Adrenal gland (tissue), 5 donors: ENCODE measurements at regions not wholly inside any gene's neighbourhood (a gene's known extent, or its start where the extent isn't known, plus 50 kb on each side); places are given as distances from the start of the nearest gene placed in this dataset.

Source experiments
- CTCF ChIP-seq, 6 experiments: fragments of 450-650 bp in 4 of 6; fragments of 200-600 bp in 2 of 6; sonication (generic) in 1 of 6; IDR thresholded peaks; 1 replicate in 5 of 6; 2 replicates in 1 of 6; pipeline versions ENCODE4 v1.5.1 to v1.8.0; 2016 to 2021; ENCODE audit warnings: antibody characterized with exemption in 6 of 6, mild to moderate bottlenecking in 2 of 6, moderate library complexity in 1 of 6
- POLR2A ChIP-seq, 2 donors: fragments of 450-650 bp; IDR thresholded peaks; one replicate each; pipeline ENCODE4 v1.6.1; 2017; ENCODE audit warnings: antibody characterized with exemption in 2 of 2, mild to moderate bottlenecking in 2 of 2, moderate library complexity in 1 of 2
- donor health status: DM: no; HTN: no; CAD: no.

DNA sequence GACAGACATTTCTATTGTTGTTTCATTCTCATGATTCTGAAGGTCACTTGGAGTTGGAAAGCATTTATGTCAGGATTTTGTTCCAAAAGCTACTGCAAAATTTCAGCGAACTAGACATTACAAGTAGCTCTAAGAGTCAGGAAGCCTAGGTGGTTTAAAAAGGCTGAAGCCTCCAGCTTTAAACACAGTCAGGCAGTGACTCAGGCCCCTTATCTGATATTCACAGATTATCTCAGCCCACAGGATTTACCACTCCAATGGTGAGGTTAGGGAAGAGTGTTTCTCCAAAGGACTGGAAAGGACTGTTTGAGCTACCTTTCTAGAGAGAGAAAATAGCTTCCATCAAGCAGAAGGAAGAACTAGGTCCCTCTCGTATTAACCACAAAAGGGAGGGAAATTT, 624.4 kb upstream of the C16orf82 start:
- TF ChIP-seq CTCF (IDR thresholded peaks at IDR 0.05), result no peak
- TF ChIP-seq POLR2A (IDR thresholded peaks at IDR 0.05), result no peak
